ENCODE measurements at regions not wholly inside any gene's neighbourhood (a gene's known extent, or its start where the extent isn't known, plus 50 kb on each side); places are given as distances from the start of the nearest gene placed in this dataset.

DNA sequence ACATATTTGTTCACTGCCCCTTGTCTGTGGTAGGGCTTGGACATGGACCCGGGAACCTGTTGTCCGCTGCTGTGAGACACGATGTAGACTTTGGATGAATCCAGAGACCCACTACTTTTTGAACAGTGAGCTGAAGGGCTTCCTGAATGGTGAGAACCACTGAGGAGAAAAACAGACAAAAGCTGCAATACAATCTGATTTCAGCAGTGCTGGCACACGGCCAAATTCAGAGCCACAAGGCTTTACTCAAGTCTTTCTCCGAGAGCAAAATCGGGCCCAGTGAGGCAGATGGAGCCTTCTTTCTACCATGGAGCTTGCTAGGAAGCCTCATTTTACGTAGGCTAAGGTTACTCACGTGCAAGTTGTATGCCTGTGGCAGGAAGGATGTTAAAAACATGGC lies 197.6 kb downstream of the SIPA1L2 start:
- no peak for TF ChIP-seq POLR2A (IDR thresholded peaks at IDR 0.05)
- TF ChIP-seq, protein P1, sequence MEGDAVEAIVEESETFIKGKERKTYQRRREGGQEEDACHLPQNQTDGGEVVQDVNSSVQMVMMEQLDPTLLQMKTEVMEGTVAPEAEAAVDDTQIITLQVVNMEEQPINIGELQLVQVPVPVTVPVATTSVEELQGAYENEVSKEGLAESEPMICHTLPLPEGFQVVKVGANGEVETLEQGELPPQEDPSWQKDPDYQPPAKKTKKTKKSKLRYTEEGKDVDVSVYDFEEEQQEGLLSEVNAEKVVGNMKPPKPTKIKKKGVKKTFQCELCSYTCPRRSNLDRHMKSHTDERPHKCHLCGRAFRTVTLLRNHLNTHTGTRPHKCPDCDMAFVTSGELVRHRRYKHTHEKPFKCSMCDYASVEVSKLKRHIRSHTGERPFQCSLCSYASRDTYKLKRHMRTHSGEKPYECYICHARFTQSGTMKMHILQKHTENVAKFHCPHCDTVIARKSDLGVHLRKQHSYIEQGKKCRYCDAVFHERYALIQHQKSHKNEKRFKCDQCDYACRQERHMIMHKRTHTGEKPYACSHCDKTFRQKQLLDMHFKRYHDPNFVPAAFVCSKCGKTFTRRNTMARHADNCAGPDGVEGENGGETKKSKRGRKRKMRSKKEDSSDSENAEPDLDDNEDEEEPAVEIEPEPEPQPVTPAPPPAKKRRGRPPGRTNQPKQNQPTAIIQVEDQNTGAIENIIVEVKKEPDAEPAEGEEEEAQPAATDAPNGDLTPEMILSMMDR (IDR thresholded peaks at IDR 0.05), result no peak
